ENCODE measurements at regions not wholly inside any gene's neighbourhood (a gene's known extent, or its start where the extent isn't known, plus 50 kb on each side); places are given as distances from the start of the nearest gene placed in this dataset.

GRCh38 chr13:79772811-79773210 is 291.9 kb downstream of the NDFIP2 start:
- H3K4me1 ChIP-seq (ENCODE audit: low read depth, poor library complexity, severe bottlenecking): no peaks in the 10 kb centered on the region
- H3K27ac ChIP-seq: no peak overlapping the region
- no peaks in the 10 kb centered on the region for H3K27me3 ChIP-seq (ENCODE audit: insufficient read depth, low read depth)
- no peak overlapping the region for H2AFZ ChIP-seq (ENCODE audit: low read depth)
- H3K9ac ChIP-seq: no peak overlapping the region
- no peaks in the 10 kb centered on the region for H3K36me3 ChIP-seq (ENCODE audit: insufficient read depth)
- no peaks in the 10 kb centered on the region for H4K20me1 ChIP-seq (ENCODE audit: insufficient read depth)
- H3K4me3 ChIP-seq (IDR thresholded peaks at IDR 0.05; ENCODE audit: insufficient read depth, low read depth, low read length): no peak overlapping the region
- TF ChIP-seq, protein P1, sequence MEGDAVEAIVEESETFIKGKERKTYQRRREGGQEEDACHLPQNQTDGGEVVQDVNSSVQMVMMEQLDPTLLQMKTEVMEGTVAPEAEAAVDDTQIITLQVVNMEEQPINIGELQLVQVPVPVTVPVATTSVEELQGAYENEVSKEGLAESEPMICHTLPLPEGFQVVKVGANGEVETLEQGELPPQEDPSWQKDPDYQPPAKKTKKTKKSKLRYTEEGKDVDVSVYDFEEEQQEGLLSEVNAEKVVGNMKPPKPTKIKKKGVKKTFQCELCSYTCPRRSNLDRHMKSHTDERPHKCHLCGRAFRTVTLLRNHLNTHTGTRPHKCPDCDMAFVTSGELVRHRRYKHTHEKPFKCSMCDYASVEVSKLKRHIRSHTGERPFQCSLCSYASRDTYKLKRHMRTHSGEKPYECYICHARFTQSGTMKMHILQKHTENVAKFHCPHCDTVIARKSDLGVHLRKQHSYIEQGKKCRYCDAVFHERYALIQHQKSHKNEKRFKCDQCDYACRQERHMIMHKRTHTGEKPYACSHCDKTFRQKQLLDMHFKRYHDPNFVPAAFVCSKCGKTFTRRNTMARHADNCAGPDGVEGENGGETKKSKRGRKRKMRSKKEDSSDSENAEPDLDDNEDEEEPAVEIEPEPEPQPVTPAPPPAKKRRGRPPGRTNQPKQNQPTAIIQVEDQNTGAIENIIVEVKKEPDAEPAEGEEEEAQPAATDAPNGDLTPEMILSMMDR (conservative IDR thresholded peaks at IDR 0.05; ENCODE audit: low read depth, low read length): no peak
- no peak overlapping the region for H3K4me2 ChIP-seq
- no peaks in the 10 kb centered on the region for H3K79me2 ChIP-seq (ENCODE audit: insufficient read depth, low read depth)

- Histone ChIP-seq H3K4me1 (ENCODE audit: low read depth, poor library complexity, severe bottlenecking) (no peaks in the 10 kb centered on the region), H3K4me2 (no peak overlapping the region), H3K36me3 (ENCODE audit: insufficient read depth) (no peaks in the 10 kb centered on the region), H3K9ac (no peak overlapping the region), H4K20me1 (ENCODE audit: insufficient read depth) (no peaks in the 10 kb centered on the region), H3K4me3 (IDR thresholded peaks at IDR 0.05; ENCODE audit: insufficient read depth, low read depth, low read length) (no peak overlapping the region), H3K79me2 (ENCODE audit: insufficient read depth, low read depth) (no peaks in the 10 kb centered on the region), H3K27ac (no peak overlapping the region), H2AFZ (ENCODE audit: low read depth) (no peak overlapping the region), H3K27me3 (ENCODE audit: insufficient read depth, low read depth) (no peaks in the 10 kb centered on the region)
- TF ChIP-seq, protein P1 (conservative IDR thresholded peaks at IDR 0.05; ENCODE audit: low read depth, low read length): no peak
Observed at GRCh38 chr13:79771493-79771892, 290.5 kb downstream of the NDFIP2 start.

DNA sequence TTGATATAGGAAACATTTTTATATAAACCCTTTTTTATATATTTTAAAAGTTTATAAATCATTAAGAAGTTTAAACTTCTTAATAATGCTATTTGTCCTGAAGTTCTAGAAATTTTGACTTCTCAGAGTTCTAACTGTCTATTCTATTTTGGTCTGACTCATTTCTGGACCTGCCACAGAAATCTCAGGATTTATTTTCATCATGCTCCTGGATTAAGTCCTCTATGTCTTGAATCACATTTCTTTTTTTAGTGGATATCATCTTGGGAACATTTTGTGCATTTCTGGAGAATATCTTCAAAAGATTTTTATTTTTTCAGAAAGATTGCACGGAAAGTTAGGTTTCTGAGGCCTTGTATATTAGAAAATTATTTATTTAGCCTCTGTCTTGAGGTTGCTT is 289.1 kb downstream of the NDFIP2 start:
- no peaks in the 10 kb centered on the region for H3K79me2 ChIP-seq (ENCODE audit: insufficient read depth, low read depth)
- H3K4me1 ChIP-seq (ENCODE audit: low read depth, poor library complexity, severe bottlenecking): no peaks in the 10 kb centered on the region
- TF ChIP-seq, protein P1 (conservative IDR thresholded peaks at IDR 0.05; ENCODE audit: low read depth, low read length): no peak
- H3K36me3 ChIP-seq (ENCODE audit: insufficient read depth): no peaks in the 10 kb centered on the region
- H2AFZ ChIP-seq (ENCODE audit: low read depth): no peak overlapping the region
- no peak overlapping the region for H3K4me2 ChIP-seq
- no peak overlapping the region for H3K9ac ChIP-seq
- no peaks in the 10 kb centered on the region for H3K27me3 ChIP-seq (ENCODE audit: insufficient read depth, low read depth)
- H3K27ac ChIP-seq: no peak overlapping the region
- no peak overlapping the region for H3K4me3 ChIP-seq (IDR thresholded peaks at IDR 0.05; ENCODE audit: insufficient read depth, low read depth, low read length)
- H4K20me1 ChIP-seq (ENCODE audit: insufficient read depth): no peaks in the 10 kb centered on the region

- Histone ChIP-seq H3K4me2 (no peak overlapping the region), H4K20me1 (ENCODE audit: insufficient read depth) (no peaks in the 10 kb centered on the region), H2AFZ (ENCODE audit: low read depth) (no peak overlapping the region), H3K9ac (no peak overlapping the region), H3K27ac (no peak overlapping the region), H3K79me2 (ENCODE audit: insufficient read depth, low read depth) (no peaks in the 10 kb centered on the region), H3K27me3 (ENCODE audit: insufficient read depth, low read depth) (no peaks in the 10 kb centered on the region), H3K36me3 (ENCODE audit: insufficient read depth) (no peaks in the 10 kb centered on the region), H3K4me1 (ENCODE audit: low read depth, poor library complexity, severe bottlenecking) (no peaks in the 10 kb centered on the region), H3K4me3 (IDR thresholded peaks at IDR 0.05; ENCODE audit: insufficient read depth, low read depth, low read length) (no peak overlapping the region)
- TF ChIP-seq, protein P1 (conservative IDR thresholded peaks at IDR 0.05; ENCODE audit: low read depth, low read length): no peak
Observed at GRCh38 chr13:79767126-79767525, 286.2 kb downstream of the NDFIP2 start.
